ENCODE measurements at regions not wholly inside any gene's neighbourhood (a gene's known extent, or its start where the extent isn't known, plus 50 kb on each side); places are given as distances from the start of the nearest gene placed in this dataset.
A peak's percentile ranks its signal among the peaks of the same experiment; 100 is the strongest.

GRCh38 chr6:41446907-41447545 is 99.2 kb upstream of the FOXP4 start:
- H3K4me1 Mint-ChIP-seq (ENCODE audit: low read depth): peaks cover 24% of the 10 kb centered on the region
- no peaks in the 10 kb centered on the region for H3K9me3 Mint-ChIP-seq (ENCODE audit: low read depth)
- no peak for TF ChIP-seq CTCF (IDR thresholded peaks at IDR 0.05)
- no peaks in the 10 kb centered on the region for H3K36me3 Mint-ChIP-seq (ENCODE audit: low read depth)
- H3K4me3 Mint-ChIP-seq (ENCODE audit: unreplicated experiment): no peak overlapping the region
- no peak overlapping the region for H3K27ac Mint-ChIP-seq (ENCODE audit: unreplicated experiment)
- DNase-seq (ENCODE audit: low spot score): no peak
- no peaks in the 10 kb centered on the region for H3K27me3 Mint-ChIP-seq (ENCODE audit: low read depth)

- no peak for TF ChIP-seq CTCF (IDR thresholded peaks at IDR 0.05)
Measured at GRCh38 chr6:41448256-41448655, 97.9 kb upstream of the FOXP4 start.

GRCh38 chr6:41449399-41450245 is 96.6 kb upstream of the FOXP4 start:
- no peaks in the 10 kb centered on the region for H3K27me3 Mint-ChIP-seq (ENCODE audit: low read depth)
- H3K4me3 Mint-ChIP-seq (ENCODE audit: unreplicated experiment): no peak overlapping the region
- H3K27ac Mint-ChIP-seq (ENCODE audit: unreplicated experiment): no peak overlapping the region
- no peaks in the 10 kb centered on the region for H3K36me3 Mint-ChIP-seq (ENCODE audit: low read depth)
- no peak for TF ChIP-seq CTCF (IDR thresholded peaks at IDR 0.05)
- DNase-seq (ENCODE audit: low spot score): no peak
- H3K4me1 Mint-ChIP-seq (ENCODE audit: low read depth): peaks cover 14% of the 10 kb centered on the region
- H3K9me3 Mint-ChIP-seq (ENCODE audit: low read depth): no peaks in the 10 kb centered on the region

More at GRCh38 chr6:41448256-41448655, 97.9 kb upstream of the FOXP4 start:
- Mint-ChIP-seq H3K27ac (ENCODE audit: unreplicated experiment) (no peak overlapping the region), H3K4me1 (ENCODE audit: low read depth) (peaks cover 20% of the 10 kb centered on the region), H3K27me3 (ENCODE audit: low read depth) (no peaks in the 10 kb centered on the region), H3K9me3 (ENCODE audit: low read depth) (no peaks in the 10 kb centered on the region), H3K4me3 (ENCODE audit: unreplicated experiment) (no peak overlapping the region), H3K36me3 (ENCODE audit: low read depth) (no peaks in the 10 kb centered on the region)
- no peak for DNase-seq (ENCODE audit: low spot score)

- peaks cover 14% of the 10 kb centered on the region for H3K4me1 Mint-ChIP-seq (ENCODE audit: low read depth)
- TF ChIP-seq CTCF (IDR thresholded peaks at IDR 0.05): no peak
- H3K4me3 Mint-ChIP-seq (ENCODE audit: unreplicated experiment): no peak overlapping the region
- DNase-seq (ENCODE audit: low spot score): no peak
- H3K27me3 Mint-ChIP-seq (ENCODE audit: low read depth): no peaks in the 10 kb centered on the region
- H3K27ac Mint-ChIP-seq (ENCODE audit: unreplicated experiment): no peak overlapping the region
- H3K9me3 Mint-ChIP-seq (ENCODE audit: low read depth): no peaks in the 10 kb centered on the region
- H3K36me3 Mint-ChIP-seq (ENCODE audit: low read depth): no peaks in the 10 kb centered on the region
Measured at GRCh38 chr6:41450581-41450980, 95.6 kb upstream of the FOXP4 start.

- no peak overlapping the region for H3K4me3 Mint-ChIP-seq (ENCODE audit: unreplicated experiment)
- H3K4me1 Mint-ChIP-seq (ENCODE audit: low read depth): peaks cover 14% of the 10 kb centered on the region
- H3K27me3 Mint-ChIP-seq (ENCODE audit: low read depth): no peaks in the 10 kb centered on the region
- no peaks in the 10 kb centered on the region for H3K9me3 Mint-ChIP-seq (ENCODE audit: low read depth)
- no peaks in the 10 kb centered on the region for H3K36me3 Mint-ChIP-seq (ENCODE audit: low read depth)
- peak; percentile 40 for TF ChIP-seq CTCF (IDR thresholded peaks at IDR 0.05)
- DNase-seq (ENCODE audit: low spot score): no peak
- no peak overlapping the region for H3K27ac Mint-ChIP-seq (ENCODE audit: unreplicated experiment)
Measured at GRCh38 chr6:41451039-41451438, 95.1 kb upstream of the FOXP4 start.

Measured in chondrocyte (in vitro differentiated cells).